ENCODE measurements at regions not wholly inside any gene's neighbourhood (a gene's known extent, or its start where the extent isn't known, plus 50 kb on each side); places are given as distances from the start of the nearest gene placed in this dataset.

DNA sequence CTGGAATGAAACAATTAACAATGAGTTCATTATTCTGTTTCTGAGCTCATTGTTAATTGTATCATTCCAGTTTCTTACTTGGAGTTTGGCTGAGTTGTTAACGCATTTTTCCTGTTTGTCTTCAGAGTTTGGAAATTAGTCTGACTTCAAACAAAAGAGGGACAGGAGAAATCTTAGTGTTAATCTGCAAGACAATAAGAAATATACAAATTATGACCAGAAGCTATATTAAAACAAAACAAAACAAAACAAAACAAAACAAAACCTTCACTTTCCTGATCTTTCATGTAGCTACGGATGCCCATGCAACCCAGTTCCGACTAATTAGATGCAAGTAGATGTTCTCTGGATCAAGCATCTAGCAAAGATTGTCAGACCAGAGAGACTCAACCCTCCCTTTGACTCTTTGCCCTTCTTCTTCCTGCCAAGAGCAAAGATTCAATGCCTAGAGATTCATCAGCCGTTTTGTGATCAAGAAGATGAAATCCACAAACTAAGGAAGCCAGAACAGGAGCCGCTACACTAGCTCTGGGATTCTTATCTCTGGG, 686.2 kb upstream of the FSHR start:
- TF ChIP-seq, protein P1, sequence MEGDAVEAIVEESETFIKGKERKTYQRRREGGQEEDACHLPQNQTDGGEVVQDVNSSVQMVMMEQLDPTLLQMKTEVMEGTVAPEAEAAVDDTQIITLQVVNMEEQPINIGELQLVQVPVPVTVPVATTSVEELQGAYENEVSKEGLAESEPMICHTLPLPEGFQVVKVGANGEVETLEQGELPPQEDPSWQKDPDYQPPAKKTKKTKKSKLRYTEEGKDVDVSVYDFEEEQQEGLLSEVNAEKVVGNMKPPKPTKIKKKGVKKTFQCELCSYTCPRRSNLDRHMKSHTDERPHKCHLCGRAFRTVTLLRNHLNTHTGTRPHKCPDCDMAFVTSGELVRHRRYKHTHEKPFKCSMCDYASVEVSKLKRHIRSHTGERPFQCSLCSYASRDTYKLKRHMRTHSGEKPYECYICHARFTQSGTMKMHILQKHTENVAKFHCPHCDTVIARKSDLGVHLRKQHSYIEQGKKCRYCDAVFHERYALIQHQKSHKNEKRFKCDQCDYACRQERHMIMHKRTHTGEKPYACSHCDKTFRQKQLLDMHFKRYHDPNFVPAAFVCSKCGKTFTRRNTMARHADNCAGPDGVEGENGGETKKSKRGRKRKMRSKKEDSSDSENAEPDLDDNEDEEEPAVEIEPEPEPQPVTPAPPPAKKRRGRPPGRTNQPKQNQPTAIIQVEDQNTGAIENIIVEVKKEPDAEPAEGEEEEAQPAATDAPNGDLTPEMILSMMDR (IDR thresholded peaks at IDR 0.05): no peak
- no peak for TF ChIP-seq POLR2A (IDR thresholded peaks at IDR 0.05)
- TF ChIP-seq POLR2AphosphoS5 (IDR thresholded peaks at IDR 0.05): no peak
